Skeletal muscle cell (primary cell): ENCODE measurements at regions not wholly inside any gene's neighbourhood (a gene's known extent, or its start where the extent isn't known, plus 50 kb on each side); places are given as distances from the start of the nearest gene placed in this dataset.
"Not testable (repeated sequence)": the region's sequence is repeated elsewhere in the genome, so short reads cannot be mapped to it uniquely, and the experiment has no call there.

ENCODE experiments used
- DNase-seq: peaks from one replicate; pipeline ENCODE4 v3.0.0-alpha.2; 2010; ENCODE audit warnings: low read depth
- H3K4me3 ChIP-seq: 2 replicates; pipeline ENCODE4 v1.5.1; 2011; ENCODE audit warnings: low read depth, mild to moderate bottlenecking, control low read depth, low read length, moderate library complexity

- H3K4me3 ChIP-seq = no peak overlapping the region
- DNase-seq = no peak
These were observed 149.3 kb upstream of the MSX2 start for GRCh38 chr5:174575043-174575442.

- DNase-seq = no peak
- H3K4me3 ChIP-seq = no peak overlapping the region
These were observed 148.3 kb upstream of the MSX2 start for GRCh38 chr5:174576042-174576441.

GRCh38 chr5:174581479-174581878 lies 142.9 kb upstream of the MSX2 start:
- no peak overlapping the region for H3K4me3 ChIP-seq
- no peak for DNase-seq

GRCh38 chr5:174581894-174582293 lies 142.5 kb upstream of the MSX2 start:
- DNase-seq = no peak
- no peak overlapping the region for H3K4me3 ChIP-seq

GRCh38 chr5:174583071-174583470 lies 141.3 kb upstream of the MSX2 start:
- no peak overlapping the region for H3K4me3 ChIP-seq
- no peak for DNase-seq

- H3K4me3 ChIP-seq = no peak overlapping the region
- DNase-seq = no peak
These were observed 138.9 kb upstream of the MSX2 start for GRCh38 chr5:174585472-174585871.

- H3K4me3 ChIP-seq, DNase-seq: not testable (repeated sequence)
These were observed 138.2 kb upstream of the MSX2 start for GRCh38 chr5:174586163-174586562.

- no peak overlapping the region for H3K4me3 ChIP-seq
- no peak for DNase-seq
These were observed 135.4 kb upstream of the MSX2 start for GRCh38 chr5:174589011-174589410.

- DNase-seq = no peak
- H3K4me3 ChIP-seq = no peak overlapping the region
These were observed 134.8 kb upstream of the MSX2 start for GRCh38 chr5:174589599-174589998.

GRCh38 chr5:174590820-174591219 lies 133.6 kb upstream of the MSX2 start:
- DNase-seq = no peak
- H3K4me3 ChIP-seq = no peak overlapping the region

- H3K4me3 ChIP-seq = no peak overlapping the region
- no peak for DNase-seq
These were observed 128.0 kb upstream of the MSX2 start for GRCh38 chr5:174596429-174596828.

GRCh38 chr5:174599992-174600391 lies 124.4 kb upstream of the MSX2 start:
- DNase-seq = no peak

GRCh38 chr5:174601946-174602345 lies 122.4 kb upstream of the MSX2 start:
- DNase-seq = no peak
- no peak overlapping the region for H3K4me3 ChIP-seq

More at GRCh38 chr5:174599992-174600391, 124.4 kb upstream of the MSX2 start:
- H3K4me3 ChIP-seq = no peak overlapping the region

GRCh38 chr5:174606153-174606552 lies 118.2 kb upstream of the MSX2 start:
- no peak overlapping the region for H3K4me3 ChIP-seq

GRCh38 chr5:174606646-174607045 lies 117.7 kb upstream of the MSX2 start:
- no peak overlapping the region for H3K4me3 ChIP-seq
- no peak for DNase-seq

More at GRCh38 chr5:174606153-174606552, 118.2 kb upstream of the MSX2 start:
- no peak for DNase-seq

- DNase-seq = no peak
These were observed 117.2 kb upstream of the MSX2 start for GRCh38 chr5:174607205-174607604.

GRCh38 chr5:174607916-174608315 lies 116.5 kb upstream of the MSX2 start:
- DNase-seq = no peak
- no peak overlapping the region for H3K4me3 ChIP-seq

More at GRCh38 chr5:174607205-174607604, 117.2 kb upstream of the MSX2 start:
- H3K4me3 ChIP-seq = no peak overlapping the region

GRCh38 chr5:174608631-174609097 lies 115.7 kb upstream of the MSX2 start:
- no peak for DNase-seq
- H3K4me3 ChIP-seq = no peak overlapping the region

- DNase-seq = no peak
- no peak overlapping the region for H3K4me3 ChIP-seq
These were observed 115.3 kb upstream of the MSX2 start for GRCh38 chr5:174609116-174609515.

GRCh38 chr5:174610968-174611367 lies 113.4 kb upstream of the MSX2 start:
- DNase-seq = no peak
- no peak overlapping the region for H3K4me3 ChIP-seq

- H3K4me3 ChIP-seq = no peak overlapping the region
- DNase-seq = no peak
These were observed 111.7 kb upstream of the MSX2 start for GRCh38 chr5:174612686-174613085.

- no peak overlapping the region for H3K4me3 ChIP-seq
- DNase-seq = no peak
These were observed 109.8 kb upstream of the MSX2 start for GRCh38 chr5:174614500-174615135.
